Ishikawa (cell line): ENCODE measurements at regions not wholly inside any gene's neighbourhood (a gene's known extent, or its start where the extent isn't known, plus 50 kb on each side); places are given as distances from the start of the nearest gene placed in this dataset.

Experiments
- CEBPB ChIP-seq: IDR thresholded peaks from 2 replicates; pipeline ENCODE4 v1.6.1; 2012
- CREB1 ChIP-seq: IDR thresholded peaks from 2 replicates; pipeline ENCODE4 v1.6.1; 2012; ENCODE audit warnings: low read depth
- EGR1 ChIP-seq: IDR thresholded peaks from 2 replicates; pipeline ENCODE4 v1.6.1; 2012
- EP300 ChIP-seq: IDR thresholded peaks from 2 replicates; pipeline ENCODE4 v1.6.1; 2012; ENCODE audit warnings: borderline replicate concordance
- FOXM1 ChIP-seq: IDR thresholded peaks from 2 replicates; pipeline ENCODE4 v1.6.1; 2012; ENCODE audit warnings: low read depth, borderline replicate concordance
- NFIC ChIP-seq: IDR thresholded peaks from 2 replicates; pipeline ENCODE4 v1.6.1; 2012
- RAD21 ChIP-seq: IDR thresholded peaks from 2 replicates; pipeline ENCODE4 v1.6.1; 2012; ENCODE audit warnings: low read depth
- TAF1 ChIP-seq: IDR thresholded peaks from 2 replicates; pipeline ENCODE4 v1.6.1; 2012; ENCODE audit warnings: low read depth, mild to moderate bottlenecking
- TCF12 ChIP-seq: IDR thresholded peaks from 2 replicates; pipeline ENCODE4 v1.6.1; 2012; ENCODE audit warnings: low read depth
- TEAD4 ChIP-seq: IDR thresholded peaks from 2 replicates; pipeline ENCODE4 v1.6.1; 2012
- YY1 ChIP-seq: IDR thresholded peaks from 2 replicates; pipeline ENCODE4 v1.6.1; 2012; ENCODE audit warnings: low read depth
- ZBTB7A ChIP-seq: IDR thresholded peaks from 2 replicates; pipeline ENCODE4 v1.6.1; 2012; ENCODE audit warnings: low read depth
- TF ChIP-seq, protein P1 (sequence below): IDR thresholded peaks from 2 replicates; pipeline ENCODE4 v1.6.1; 2012
- TF ChIP-seq, protein P2 (sequence below): IDR thresholded peaks from 2 replicates; pipeline ENCODE4 v1.6.1; 2012; ENCODE audit warnings: low read depth, mild to moderate bottlenecking
- TF ChIP-seq, protein P3 (sequence below): IDR thresholded peaks from 2 replicates; pipeline ENCODE4 v1.6.1; 2012

DNA sequence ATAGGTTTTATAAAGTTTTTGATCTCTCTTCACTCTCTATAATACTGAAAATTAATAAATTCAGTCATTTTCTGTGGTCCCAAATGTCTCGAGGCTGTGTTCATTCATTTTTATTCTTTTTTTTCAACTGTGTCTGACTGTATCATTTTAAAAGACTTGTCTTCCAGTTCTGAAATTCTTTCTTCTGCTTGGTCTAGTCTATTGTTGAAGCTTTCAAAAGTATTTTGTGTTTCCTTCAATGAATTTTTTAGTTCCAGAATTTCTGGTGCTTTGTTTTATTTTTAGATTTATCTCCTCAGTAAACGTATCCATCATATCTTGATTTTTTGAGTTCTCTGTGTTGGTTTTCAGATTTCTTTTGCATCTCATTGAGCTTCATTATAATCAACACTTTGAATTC, 161.0 kb upstream of the CHRM3 start:
- no peak for TF ChIP-seq RAD21
- TF ChIP-seq, protein P1, sequence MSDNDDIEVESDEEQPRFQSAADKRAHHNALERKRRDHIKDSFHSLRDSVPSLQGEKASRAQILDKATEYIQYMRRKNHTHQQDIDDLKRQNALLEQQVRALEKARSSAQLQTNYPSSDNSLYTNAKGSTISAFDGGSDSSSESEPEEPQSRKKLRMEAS = no peak

DNA sequence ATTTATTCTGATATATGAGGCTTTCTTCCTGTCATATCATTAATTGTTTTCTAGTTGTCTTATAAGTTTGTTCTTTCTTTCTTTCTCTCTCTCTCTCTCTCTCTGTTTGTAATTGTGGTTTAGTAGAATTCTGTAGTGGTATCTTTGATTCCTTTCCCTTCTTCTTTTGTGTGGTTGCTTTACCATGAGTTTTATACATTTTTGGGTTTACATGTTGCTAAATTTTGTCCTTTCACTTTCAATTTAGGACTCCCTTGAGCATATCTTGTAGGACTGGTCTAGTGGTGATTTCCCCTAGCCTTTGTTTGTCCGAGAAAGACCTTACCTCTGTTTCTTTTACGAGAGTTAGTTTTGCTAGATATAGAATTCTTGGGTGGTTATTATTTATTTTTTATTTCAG, 162.3 kb upstream of the CHRM3 start:
- no peak for TF ChIP-seq CREB1
- TF ChIP-seq, protein P1 = no peak
- TF ChIP-seq TCF12 = no peak
- TF ChIP-seq ZBTB7A = no peak
- no peak for TF ChIP-seq EGR1
- no peak for TF ChIP-seq TEAD4
- no peak for TF ChIP-seq TAF1
- TF ChIP-seq RAD21 = no peak
- TF ChIP-seq CEBPB = no peak
- no peak for TF ChIP-seq EP300
- TF ChIP-seq, protein P2, sequence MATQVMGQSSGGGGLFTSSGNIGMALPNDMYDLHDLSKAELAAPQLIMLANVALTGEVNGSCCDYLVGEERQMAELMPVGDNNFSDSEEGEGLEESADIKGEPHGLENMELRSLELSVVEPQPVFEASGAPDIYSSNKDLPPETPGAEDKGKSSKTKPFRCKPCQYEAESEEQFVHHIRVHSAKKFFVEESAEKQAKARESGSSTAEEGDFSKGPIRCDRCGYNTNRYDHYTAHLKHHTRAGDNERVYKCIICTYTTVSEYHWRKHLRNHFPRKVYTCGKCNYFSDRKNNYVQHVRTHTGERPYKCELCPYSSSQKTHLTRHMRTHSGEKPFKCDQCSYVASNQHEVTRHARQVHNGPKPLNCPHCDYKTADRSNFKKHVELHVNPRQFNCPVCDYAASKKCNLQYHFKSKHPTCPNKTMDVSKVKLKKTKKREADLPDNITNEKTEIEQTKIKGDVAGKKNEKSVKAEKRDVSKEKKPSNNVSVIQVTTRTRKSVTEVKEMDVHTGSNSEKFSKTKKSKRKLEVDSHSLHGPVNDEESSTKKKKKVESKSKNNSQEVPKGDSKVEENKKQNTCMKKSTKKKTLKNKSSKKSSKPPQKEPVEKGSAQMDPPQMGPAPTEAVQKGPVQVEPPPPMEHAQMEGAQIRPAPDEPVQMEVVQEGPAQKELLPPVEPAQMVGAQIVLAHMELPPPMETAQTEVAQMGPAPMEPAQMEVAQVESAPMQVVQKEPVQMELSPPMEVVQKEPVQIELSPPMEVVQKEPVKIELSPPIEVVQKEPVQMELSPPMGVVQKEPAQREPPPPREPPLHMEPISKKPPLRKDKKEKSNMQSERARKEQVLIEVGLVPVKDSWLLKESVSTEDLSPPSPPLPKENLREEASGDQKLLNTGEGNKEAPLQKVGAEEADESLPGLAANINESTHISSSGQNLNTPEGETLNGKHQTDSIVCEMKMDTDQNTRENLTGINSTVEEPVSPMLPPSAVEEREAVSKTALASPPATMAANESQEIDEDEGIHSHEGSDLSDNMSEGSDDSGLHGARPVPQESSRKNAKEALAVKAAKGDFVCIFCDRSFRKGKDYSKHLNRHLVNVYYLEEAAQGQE = no peak
- TF ChIP-seq, protein P3, sequence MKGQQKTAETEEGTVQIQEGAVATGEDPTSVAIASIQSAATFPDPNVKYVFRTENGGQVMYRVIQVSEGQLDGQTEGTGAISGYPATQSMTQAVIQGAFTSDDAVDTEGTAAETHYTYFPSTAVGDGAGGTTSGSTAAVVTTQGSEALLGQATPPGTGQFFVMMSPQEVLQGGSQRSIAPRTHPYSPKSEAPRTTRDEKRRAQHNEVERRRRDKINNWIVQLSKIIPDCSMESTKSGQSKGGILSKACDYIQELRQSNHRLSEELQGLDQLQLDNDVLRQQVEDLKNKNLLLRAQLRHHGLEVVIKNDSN = no peak
- no peak for TF ChIP-seq YY1
- TF ChIP-seq NFIC = no peak

DNA sequence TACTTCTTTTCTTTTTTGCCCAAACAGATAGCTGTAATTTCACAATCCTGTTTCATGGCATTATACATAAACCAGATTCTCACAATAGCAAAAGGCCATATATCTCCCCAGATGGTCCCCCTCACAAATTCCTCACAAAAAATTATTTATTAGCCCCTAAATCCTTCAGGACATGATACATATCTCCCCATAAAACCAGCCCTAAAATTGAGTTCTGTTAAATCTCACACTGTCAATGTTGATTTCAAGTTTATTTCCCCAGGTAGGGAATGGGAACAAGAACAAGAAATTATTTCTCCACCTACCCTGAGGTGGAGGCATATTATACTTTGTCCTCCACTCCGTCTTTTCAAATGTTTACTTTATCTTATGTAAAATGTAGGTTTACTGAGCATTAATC, 163.4 kb upstream of the CHRM3 start:
- TF ChIP-seq TAF1 (no peak), CREB1 (no peak), FOXM1 (no peak), NFIC (no peak), CEBPB (no peak)
- TF ChIP-seq, protein P3 = no peak

DNA sequence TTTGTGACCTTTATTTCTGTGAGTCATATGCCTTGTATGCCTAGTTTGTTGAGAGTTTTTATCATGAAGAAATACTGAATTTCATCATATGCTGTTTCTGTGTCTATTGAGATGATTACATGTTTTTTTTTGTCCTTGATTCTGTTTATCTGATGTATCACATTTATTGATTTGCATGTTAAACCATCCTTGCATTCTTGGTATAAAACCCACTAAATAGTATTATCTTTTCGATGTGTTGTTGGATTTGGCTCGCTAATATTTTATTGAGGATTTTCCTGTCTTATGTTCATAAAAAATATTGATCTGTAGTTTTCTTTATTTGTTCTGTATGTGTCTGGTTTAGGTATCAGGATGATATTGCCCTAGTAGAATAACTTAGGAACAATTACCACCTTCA, 164.7 kb upstream of the CHRM3 start:
- TF ChIP-seq EGR1 (no peak), TAF1 (no peak), ZBTB7A (no peak)
- TF ChIP-seq, protein P3 = no peak

DNA sequence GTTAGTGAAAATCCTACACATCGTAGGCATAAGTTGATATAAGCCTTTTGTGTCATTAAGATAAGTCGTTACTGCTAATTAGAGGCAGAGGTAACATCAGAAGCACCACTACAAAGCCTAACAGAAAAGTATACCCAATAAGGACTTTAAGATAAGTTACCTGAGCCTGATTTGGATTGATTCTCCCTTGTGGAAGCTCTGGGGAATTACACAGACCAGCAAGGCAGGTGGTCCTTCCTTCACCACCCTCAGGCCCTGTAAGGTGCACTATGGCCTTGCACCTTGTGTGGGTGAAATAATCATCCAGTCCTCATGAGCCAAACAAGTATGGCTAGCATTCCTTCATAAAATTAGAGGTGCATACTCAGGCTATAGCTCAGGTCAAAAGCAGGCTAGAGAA, 166.7 kb upstream of the CHRM3 start:
- TF ChIP-seq, protein P1 = no peak
- TF ChIP-seq, protein P3 = no peak
- TF ChIP-seq EP300 = no peak
- no peak for TF ChIP-seq NFIC
- TF ChIP-seq, protein P2 = no peak
- no peak for TF ChIP-seq RAD21

DNA sequence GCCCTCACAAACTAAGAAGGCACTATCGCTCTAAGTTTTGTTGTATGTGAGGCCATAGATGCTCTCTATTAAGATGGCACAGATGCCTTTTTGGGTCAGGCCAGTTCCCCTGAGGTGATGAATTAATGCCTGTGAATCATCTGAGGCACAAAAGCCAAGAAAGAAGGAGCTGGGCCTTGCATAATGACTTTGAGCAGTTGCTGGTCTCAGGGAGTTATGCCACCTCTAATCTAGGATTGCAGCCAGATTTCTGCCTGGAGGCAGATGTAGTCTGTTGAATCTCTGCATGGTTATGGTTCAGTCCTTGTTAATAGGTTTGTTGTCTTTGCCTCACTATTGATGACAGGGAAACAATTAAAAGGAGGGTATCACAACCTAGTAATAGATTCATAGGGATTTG, 168.1 kb upstream of the CHRM3 start:
- TF ChIP-seq CEBPB (no peak), EP300 (no peak), TAF1 (no peak), TCF12 (no peak), EGR1 (no peak), TEAD4 (no peak), ZBTB7A (no peak), FOXM1 (no peak), RAD21 (no peak)
- TF ChIP-seq, protein P2 = no peak
- TF ChIP-seq, protein P3 = no peak
